GM12891 (cell line): ENCODE measurements at regions not wholly inside any gene's neighbourhood (a gene's known extent, or its start where the extent isn't known, plus 50 kb on each side); places are given as distances from the start of the nearest gene placed in this dataset.

Experiments used
- PAX5 ChIP-seq: IDR thresholded peaks from 2 replicates; pipeline ENCODE4 v1.6.1; 2011; ENCODE audit warnings: low read length, moderate library complexity, mild to moderate bottlenecking; ENCODE audit not compliant: insufficient read depth, severe bottlenecking
- POLR2A ChIP-seq: IDR thresholded peaks from 2 replicates; pipeline ENCODE4 v1.6.1; 2011; ENCODE audit warnings: low read depth, low read length, control low read depth
- POLR2AphosphoS5 ChIP-seq: IDR thresholded peaks from 2 replicates; pipeline ENCODE4 v1.6.1; 2011; ENCODE audit warnings: low read depth, low read length, control low read depth
- POU2F2 ChIP-seq: IDR thresholded peaks from 2 replicates; pipeline ENCODE4 v1.6.1; 2011; ENCODE audit warnings: low read depth, mild to moderate bottlenecking, control low read depth, low read length, moderate library complexity
- SPI1 ChIP-seq: IDR thresholded peaks from 2 replicates; pipeline ENCODE4 v1.6.1; 2011; ENCODE audit warnings: low read depth, low read length, control low read depth
- TAF1 ChIP-seq: IDR thresholded peaks from 2 replicates; pipeline ENCODE4 v1.6.1; 2011; ENCODE audit warnings: low read depth, low read length, control low read depth

DNA sequence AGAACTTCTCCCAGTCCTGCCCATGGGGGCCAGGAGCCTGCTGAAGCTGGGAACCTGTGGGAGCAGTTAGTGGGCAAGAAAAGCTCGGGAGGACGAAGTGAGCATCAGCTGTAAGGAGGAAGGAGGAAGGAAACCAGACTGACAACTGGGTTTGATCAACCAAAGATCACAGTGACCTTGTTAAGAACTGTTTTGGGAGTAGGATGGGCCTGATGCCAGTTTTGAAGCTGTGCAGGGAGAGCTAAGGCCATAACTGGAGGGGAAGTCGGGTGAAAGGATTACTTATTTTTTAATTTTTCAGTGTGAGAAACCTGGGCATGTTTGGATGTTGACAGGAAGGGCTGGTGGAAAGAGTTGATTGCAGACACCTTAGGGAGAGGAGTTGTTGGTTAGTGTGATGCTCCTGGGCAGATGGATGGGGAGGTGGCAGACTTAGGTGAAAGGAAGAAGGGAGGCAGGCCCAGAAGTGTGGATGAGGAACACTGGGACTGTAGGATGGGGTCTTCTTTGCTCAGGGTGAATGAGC is 58.3 kb upstream of the KLF4 start:
- TF ChIP-seq POU2F2: no peak
- no peak for TF ChIP-seq POLR2A
- no peak for TF ChIP-seq POLR2AphosphoS5
- no peak for TF ChIP-seq SPI1
- TF ChIP-seq TAF1: no peak
- no peak for TF ChIP-seq PAX5
